ENCODE measurements at regions not wholly inside any gene's neighbourhood (a gene's known extent, or its start where the extent isn't known, plus 50 kb on each side); places are given as distances from the start of the nearest gene placed in this dataset.
"Not testable (repeated sequence)": the region's sequence is repeated elsewhere in the genome, so short reads cannot be mapped to it uniquely, and the experiment has no call there.

DNA sequence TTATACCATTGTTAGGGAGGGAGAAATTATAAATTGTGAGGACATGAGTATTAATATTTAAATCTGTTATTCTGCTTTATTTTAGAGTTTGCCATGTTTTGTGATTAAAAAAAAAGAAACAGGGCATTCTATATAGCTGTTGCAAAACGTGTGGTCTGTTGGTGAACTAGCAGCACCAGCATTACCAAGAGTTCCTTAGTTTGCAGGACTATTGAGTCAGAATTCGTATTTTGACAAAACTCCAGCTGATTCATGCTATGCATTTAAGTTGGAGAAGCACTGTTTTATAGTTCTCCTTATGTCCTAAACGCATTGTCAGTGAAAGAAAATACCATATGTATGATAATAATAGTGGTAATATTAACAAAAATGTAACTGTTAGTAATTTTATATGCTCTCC, 102.6 kb downstream of the XKR3 start:
- TF ChIP-seq CTCF (conservative IDR thresholded peaks at IDR 0.05; ENCODE audit: low read depth in 2 of 2); POLR2AphosphoS5 (IDR thresholded peaks at IDR 0.05; ENCODE audit: low read depth): not testable (repeated sequence)

All from GM23338 (cell line).